Testis (tissue), 2 donors: ENCODE measurements at regions not wholly inside any gene's neighbourhood (a gene's known extent, or its start where the extent isn't known, plus 50 kb on each side); places are given as distances from the start of the nearest gene placed in this dataset.

Experiments used
- CTCF ChIP-seq, 3 experiments: fragments of 450-650 bp in 2 of 3; fragments of 200-600 bp in 1 of 3; sonication (generic) in 1 of 3; IDR thresholded peaks; one replicate each; pipeline ENCODE4 v1.5.1; 2016 to 2019; ENCODE audit warnings: antibody characterized with exemption in 3 of 3, mild to moderate bottlenecking in 2 of 3, moderate library complexity in 1 of 3
- POLR2A ChIP-seq: fragments of 450-650 bp; IDR thresholded peaks from one replicate; pipeline ENCODE4 v1.6.1; 2017; ENCODE audit warnings: antibody characterized with exemption, mild to moderate bottlenecking, moderate library complexity

- TF ChIP-seq CTCF (IDR thresholded peaks at IDR 0.05) (no peak), POLR2A (no peak)
Measured at GRCh38 chr2:238690511-238690910, 157.4 kb upstream of the TWIST2 start.
